ENCODE measurements at regions not wholly inside any gene's neighbourhood (a gene's known extent, or its start where the extent isn't known, plus 50 kb on each side); places are given as distances from the start of the nearest gene placed in this dataset.
A peak's percentile ranks its signal among the peaks of the same experiment; 100 is the strongest.

DNA sequence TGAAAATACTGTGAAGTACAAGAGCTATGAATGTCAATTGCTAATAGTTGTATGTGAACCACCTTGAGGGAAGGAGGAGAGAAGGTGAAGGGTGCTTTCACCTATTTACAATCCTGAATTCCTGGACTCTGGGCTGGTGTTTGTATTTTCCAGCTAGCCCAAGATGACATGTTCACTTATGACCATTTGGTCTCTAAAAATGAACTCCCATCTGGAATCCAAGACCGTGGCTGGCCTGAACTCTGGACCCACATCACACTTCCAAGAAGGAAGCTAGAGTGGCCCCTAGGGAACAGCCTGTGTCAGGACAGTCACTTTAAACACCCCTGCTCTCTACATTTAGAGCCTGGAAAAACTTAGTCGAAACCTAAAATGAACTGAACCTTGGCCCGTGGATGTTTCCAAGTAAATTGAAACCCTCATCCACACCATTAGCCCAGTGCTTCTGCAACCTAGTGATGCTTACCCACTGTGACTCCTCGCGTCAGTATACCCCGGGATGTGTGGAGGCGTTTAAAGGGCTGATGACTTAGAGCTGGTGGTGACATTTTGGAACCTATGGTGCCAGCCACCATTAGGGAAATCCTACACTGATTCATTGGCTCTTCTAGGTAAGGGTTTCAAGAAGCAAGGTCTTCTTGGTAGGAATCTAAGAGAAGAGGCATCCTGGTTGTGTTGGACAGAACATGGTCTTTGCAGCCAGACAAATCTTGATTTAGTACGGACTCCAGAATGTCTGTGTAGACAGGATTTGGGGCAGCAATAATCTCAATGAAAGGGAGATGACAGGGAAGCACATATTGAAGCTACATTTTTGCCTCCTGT, 171.5 kb upstream of the IRF2BP2 start (continued):
- TF ChIP-seq, protein P1, sequence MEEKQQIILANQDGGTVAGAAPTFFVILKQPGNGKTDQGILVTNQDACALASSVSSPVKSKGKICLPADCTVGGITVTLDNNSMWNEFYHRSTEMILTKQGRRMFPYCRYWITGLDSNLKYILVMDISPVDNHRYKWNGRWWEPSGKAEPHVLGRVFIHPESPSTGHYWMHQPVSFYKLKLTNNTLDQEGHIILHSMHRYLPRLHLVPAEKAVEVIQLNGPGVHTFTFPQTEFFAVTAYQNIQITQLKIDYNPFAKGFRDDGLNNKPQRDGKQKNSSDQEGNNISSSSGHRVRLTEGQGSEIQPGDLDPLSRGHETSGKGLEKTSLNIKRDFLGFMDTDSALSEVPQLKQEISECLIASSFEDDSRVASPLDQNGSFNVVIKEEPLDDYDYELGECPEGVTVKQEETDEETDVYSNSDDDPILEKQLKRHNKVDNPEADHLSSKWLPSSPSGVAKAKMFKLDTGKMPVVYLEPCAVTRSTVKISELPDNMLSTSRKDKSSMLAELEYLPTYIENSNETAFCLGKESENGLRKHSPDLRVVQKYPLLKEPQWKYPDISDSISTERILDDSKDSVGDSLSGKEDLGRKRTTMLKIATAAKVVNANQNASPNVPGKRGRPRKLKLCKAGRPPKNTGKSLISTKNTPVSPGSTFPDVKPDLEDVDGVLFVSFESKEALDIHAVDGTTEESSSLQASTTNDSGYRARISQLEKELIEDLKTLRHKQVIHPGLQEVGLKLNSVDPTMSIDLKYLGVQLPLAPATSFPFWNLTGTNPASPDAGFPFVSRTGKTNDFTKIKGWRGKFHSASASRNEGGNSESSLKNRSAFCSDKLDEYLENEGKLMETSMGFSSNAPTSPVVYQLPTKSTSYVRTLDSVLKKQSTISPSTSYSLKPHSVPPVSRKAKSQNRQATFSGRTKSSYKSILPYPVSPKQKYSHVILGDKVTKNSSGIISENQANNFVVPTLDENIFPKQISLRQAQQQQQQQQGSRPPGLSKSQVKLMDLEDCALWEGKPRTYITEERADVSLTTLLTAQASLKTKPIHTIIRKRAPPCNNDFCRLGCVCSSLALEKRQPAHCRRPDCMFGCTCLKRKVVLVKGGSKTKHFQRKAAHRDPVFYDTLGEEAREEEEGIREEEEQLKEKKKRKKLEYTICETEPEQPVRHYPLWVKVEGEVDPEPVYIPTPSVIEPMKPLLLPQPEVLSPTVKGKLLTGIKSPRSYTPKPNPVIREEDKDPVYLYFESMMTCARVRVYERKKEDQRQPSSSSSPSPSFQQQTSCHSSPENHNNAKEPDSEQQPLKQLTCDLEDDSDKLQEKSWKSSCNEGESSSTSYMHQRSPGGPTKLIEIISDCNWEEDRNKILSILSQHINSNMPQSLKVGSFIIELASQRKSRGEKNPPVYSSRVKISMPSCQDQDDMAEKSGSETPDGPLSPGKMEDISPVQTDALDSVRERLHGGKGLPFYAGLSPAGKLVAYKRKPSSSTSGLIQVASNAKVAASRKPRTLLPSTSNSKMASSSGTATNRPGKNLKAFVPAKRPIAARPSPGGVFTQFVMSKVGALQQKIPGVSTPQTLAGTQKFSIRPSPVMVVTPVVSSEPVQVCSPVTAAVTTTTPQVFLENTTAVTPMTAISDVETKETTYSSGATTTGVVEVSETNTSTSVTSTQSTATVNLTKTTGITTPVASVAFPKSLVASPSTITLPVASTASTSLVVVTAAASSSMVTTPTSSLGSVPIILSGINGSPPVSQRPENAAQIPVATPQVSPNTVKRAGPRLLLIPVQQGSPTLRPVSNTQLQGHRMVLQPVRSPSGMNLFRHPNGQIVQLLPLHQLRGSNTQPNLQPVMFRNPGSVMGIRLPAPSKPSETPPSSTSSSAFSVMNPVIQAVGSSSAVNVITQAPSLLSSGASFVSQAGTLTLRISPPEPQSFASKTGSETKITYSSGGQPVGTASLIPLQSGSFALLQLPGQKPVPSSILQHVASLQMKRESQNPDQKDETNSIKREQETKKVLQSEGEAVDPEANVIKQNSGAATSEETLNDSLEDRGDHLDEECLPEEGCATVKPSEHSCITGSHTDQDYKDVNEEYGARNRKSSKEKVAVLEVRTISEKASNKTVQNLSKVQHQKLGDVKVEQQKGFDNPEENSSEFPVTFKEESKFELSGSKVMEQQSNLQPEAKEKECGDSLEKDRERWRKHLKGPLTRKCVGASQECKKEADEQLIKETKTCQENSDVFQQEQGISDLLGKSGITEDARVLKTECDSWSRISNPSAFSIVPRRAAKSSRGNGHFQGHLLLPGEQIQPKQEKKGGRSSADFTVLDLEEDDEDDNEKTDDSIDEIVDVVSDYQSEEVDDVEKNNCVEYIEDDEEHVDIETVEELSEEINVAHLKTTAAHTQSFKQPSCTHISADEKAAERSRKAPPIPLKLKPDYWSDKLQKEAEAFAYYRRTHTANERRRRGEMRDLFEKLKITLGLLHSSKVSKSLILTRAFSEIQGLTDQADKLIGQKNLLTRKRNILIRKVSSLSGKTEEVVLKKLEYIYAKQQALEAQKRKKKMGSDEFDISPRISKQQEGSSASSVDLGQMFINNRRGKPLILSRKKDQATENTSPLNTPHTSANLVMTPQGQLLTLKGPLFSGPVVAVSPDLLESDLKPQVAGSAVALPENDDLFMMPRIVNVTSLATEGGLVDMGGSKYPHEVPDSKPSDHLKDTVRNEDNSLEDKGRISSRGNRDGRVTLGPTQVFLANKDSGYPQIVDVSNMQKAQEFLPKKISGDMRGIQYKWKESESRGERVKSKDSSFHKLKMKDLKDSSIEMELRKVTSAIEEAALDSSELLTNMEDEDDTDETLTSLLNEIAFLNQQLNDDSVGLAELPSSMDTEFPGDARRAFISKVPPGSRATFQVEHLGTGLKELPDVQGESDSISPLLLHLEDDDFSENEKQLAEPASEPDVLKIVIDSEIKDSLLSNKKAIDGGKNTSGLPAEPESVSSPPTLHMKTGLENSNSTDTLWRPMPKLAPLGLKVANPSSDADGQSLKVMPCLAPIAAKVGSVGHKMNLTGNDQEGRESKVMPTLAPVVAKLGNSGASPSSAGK (IDR thresholded peaks at IDR 0.05), result no peak
- TF ChIP-seq, protein P2, sequence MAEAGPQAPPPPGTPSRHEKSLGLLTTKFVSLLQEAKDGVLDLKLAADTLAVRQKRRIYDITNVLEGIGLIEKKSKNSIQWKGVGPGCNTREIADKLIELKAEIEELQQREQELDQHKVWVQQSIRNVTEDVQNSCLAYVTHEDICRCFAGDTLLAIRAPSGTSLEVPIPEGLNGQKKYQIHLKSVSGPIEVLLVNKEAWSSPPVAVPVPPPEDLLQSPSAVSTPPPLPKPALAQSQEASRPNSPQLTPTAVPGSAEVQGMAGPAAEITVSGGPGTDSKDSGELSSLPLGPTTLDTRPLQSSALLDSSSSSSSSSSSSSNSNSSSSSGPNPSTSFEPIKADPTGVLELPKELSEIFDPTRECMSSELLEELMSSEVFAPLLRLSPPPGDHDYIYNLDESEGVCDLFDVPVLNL (CRISPR knock-in tag; IDR thresholded peaks at IDR 0.05; ENCODE audit: low read depth), result no peak
- no peak for TF ChIP-seq TFAM (CRISPR knock-in tag; conservative IDR thresholded peaks at IDR 0.05)
- TF ChIP-seq MEF2D (tag; conservative IDR thresholded peaks at IDR 0.05; ENCODE audit: low read depth), result no peak
- no peak for TF ChIP-seq KAT2B (IDR thresholded peaks at IDR 0.05; ENCODE audit: low read depth, low read length)
- peak; percentile 71; the same call in 1 of the 2 replicates for TF ChIP-seq TARDBP (IDR thresholded peaks at IDR 0.05)
- TF ChIP-seq JUND (IDR thresholded peaks at IDR 0.05; ENCODE audit: borderline replicate concordance, low read depth, low read length), result peak; percentile 41; the same call in 1 of the 2 replicates
- TF ChIP-seq JUND (tag; IDR thresholded peaks at IDR 0.05; ENCODE audit: borderline replicate concordance, low read depth, low read length), result no peak
- no peak for TF ChIP-seq MEF2A (IDR thresholded peaks at IDR 0.05; ENCODE audit: control insufficient read depth, low read depth, low read length)
- TF ChIP-seq ZNF146 (CRISPR knock-in tag; IDR thresholded peaks at IDR 0.05; ENCODE audit: unreplicated experiment), result no peak
- TF ChIP-seq, protein P3, sequence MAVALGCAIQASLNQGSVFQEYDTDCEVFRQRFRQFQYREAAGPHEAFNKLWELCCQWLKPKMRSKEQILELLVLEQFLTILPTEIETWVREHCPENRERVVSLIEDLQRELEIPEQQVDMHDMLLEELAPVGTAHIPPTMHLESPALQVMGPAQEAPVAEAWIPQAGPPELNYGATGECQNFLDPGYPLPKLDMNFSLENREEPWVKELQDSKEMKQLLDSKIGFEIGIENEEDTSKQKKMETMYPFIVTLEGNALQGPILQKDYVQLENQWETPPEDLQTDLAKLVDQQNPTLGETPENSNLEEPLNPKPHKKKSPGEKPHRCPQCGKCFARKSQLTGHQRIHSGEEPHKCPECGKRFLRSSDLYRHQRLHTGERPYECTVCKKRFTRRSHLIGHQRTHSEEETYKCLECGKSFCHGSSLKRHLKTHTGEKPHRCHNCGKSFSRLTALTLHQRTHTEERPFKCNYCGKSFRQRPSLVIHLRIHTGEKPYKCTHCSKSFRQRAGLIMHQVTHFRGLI (CRISPR knock-in tag; IDR thresholded peaks at IDR 0.05), result no peak
- TF ChIP-seq SAFB (IDR thresholded peaks at IDR 0.05; ENCODE audit: borderline replicate concordance, low read depth, low read length), result no peak
- no peak; the same call in 1 of the 2 replicates for TF ChIP-seq HDAC6 (IDR thresholded peaks at IDR 0.05; ENCODE audit: low read depth, low read length)

Measured in K562 (cell line).